GM19395 (cell line): ENCODE measurements at regions not wholly inside any gene's neighbourhood (a gene's known extent, or its start where the extent isn't known, plus 50 kb on each side); places are given as distances from the start of the nearest gene placed in this dataset.

Experiments used
- ATAC-seq: cut with Tn5 transposase; IDR thresholded peaks from one replicate; pipeline ENCODE4 v1.9.1; 2021; ENCODE audit warnings: mild to moderate bottlenecking, moderate library complexity; ENCODE audit not compliant: unreplicated experiment

DNA sequence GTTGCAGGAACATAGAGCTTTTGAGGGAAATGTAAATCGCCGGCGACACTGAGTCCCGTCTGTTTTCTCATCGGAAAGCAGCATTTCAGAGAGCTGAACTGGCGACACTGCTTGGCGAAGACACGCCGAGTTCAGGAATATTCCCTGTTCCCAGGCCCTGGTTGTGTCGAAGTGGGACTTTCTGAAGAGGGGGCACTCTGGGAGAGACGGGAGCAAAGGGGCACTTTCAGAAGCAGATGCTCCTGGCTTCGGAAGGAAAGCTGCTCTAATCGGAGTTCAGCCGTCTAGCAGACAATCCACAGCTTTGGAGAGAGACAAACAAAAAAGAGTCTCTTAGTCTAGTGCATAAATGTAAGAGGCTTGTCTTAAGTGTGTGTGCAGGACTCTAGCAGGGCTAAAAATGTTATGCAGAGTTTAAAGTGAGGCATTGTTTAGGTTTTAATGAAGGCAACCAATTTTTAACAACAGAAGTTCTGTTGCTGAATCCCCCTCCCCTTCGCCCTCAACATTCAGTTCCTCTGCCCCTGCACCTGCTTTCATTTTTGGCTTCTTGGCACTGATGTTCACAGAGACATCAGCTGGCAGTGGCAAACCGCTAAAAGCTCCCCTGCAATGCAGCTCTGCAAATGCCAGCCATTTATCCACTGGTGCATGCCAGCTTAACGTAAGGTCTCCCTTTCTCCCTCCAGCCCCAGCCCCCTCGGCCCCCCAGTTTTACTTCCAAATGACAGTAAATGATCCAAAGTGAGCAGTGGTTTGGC is 289.5 kb upstream of the MPDZ start:
- no peak for ATAC-seq

DNA sequence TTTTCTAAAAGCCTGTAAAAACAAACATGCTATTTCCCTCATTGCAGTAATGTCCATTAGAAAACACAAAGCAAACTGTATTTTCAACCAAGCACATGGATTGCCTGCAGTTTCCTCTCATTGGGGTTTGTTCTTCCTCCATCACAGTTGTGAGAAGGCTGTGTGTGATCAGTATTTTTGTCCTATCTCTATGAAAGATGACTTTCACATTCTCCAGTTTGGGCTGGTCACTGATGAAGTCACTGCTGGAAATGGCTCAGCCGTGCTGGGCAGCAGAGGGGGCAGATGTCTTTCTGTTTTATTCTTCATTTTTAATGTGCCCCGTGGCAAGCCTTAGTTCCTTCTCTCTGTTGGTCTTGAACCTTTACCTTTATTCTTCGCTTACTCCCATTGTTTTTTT is 288.9 kb upstream of the MPDZ start:
- no peak for ATAC-seq

DNA sequence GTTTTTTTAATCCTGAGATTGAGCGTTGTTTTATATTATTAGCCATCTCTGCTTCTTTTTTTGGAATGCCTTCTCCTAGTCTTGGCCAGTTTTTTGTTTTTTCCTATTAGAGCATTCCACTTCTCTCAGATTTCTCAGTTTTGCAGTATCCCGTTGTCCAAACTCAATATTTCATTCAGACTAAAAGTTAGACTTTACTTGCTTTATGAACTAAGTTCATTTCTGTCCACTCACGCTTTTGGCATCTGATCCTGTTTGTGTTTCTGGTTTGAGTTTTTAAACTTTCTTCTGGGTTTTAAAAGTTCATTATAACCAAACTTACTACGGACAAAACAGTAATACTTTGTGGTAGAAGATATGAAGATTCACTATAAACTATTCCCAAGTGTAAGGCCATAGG is 288.3 kb upstream of the MPDZ start:
- no peak for ATAC-seq

DNA sequence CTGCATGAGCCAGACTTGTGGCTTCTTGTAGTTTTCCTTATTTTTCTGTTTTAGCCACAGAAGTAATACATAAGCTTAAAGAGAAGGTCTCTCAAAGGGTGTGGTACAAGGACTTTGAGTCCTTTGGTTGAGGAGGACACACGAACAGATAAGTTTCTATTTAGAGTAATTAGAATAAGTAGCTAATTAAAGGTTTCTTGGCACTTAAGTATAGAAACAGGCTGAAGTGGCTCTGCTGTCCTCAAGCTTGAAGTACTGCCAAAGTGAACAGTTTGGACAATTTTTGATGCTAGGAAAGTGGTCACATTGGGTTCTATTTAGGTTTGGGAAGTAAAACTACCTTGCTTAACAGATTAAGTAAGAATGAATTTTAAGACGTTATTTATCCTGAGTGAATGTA is 278.3 kb upstream of the MPDZ start:
- no peak for ATAC-seq

DNA sequence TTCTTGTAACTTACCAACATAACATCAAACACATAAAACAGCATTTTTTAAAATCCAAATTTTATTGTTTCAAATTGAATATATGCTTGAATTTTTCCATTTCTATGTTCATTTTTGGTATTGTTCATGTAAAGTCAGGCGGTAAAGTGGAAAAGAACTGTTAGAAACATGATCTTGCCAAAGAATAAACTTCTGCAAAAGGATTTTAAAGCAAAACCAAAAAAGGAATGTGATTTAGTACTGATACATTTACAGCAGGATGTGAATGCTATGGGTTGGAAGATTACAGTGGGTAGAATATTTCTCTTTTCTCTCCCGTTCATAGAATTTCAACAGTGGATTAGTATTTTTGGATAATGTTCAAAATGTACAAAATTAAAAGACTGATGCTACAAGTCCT is 277.2 kb upstream of the MPDZ start:
- ATAC-seq, result no peak

DNA sequence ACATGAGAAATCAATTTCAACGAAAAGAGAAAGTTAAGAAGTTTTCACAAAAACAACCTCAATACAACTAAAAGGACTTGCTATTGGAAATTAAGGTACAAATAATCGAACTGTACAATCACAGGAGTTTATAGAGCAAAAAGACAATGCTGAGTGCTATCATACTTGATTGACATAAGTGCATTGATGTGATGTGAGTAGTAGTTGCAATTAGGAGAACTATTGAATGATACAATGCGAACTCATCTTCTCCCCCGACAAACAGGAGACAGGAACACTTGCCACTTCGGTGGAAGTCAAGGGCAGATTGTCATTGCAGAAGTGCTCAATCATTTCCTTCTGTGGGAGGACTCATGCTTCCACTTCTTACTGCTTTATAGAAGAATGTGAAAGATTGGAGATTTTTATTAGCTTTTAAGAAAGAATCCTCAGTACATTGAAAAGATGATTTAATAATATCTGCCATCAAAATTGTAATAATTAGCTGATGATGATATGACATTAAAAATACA is 276.6 kb upstream of the MPDZ start:
- no peak for ATAC-seq

DNA sequence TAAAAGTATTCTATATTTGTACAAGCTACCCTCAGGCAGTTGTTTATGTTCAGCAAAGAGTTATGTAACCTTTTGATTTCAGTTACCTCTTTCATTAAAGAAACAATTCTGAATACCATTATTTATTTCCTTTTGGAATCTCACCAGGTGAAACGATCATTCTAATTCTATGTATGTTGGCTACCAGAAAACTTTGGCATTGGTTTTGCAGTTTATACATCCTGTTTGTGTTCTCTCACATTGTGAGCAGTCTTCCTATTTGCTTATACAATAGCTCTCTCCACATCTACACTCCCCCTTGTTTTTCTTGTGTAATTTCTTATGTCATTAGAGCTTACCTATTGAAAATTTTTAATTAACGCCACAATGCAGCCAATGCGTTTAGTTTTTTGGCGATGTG is 276.0 kb upstream of the MPDZ start:
- ATAC-seq, result no peak

- no peak for ATAC-seq
Measured at GRCh38 chr9:13554626-13555025, 275.1 kb upstream of the MPDZ start.

GRCh38 chr9:13552606-13553215 is 273.2 kb upstream of the MPDZ start:
- ATAC-seq, result no peak

DNA sequence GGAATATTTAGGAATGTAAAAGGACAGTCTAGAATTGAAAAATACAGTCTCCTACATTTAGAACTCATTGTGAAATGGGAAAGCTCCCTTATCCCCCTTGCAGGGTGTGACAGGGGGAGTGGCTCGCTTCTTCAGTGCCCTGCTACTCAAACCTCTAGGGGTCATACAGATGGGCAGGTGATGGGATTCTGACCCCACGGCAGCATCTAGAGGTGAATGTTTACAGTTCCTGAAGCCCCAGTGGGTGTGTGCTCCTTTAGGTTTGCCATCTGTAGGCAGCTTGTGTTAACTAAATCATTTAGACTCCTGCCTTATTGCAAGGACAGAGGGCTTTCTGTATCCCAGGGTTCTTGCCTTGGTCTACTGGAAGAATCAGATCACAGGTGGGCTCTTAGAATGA is 271.0 kb upstream of the MPDZ start:
- ATAC-seq, result no peak

DNA sequence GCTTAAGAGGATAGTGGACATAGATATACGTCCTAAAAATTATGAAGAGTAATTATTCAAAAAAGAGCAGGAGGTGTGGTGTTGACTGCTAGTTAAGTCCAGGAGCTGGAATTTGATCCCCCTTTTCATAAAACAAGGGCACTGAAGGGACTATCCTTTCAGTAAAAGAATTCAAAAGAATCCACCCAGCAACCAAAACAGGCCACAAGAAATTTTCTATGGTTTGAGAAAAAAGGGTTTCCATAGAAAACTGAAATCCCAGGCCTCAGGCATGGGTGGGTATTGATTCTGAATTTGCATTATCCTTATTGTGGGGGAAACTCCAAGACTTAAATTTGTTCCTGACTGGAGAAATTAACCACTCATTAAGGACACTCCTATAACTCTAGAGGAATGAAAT is 269.0 kb upstream of the MPDZ start:
- ATAC-seq, result no peak

DNA sequence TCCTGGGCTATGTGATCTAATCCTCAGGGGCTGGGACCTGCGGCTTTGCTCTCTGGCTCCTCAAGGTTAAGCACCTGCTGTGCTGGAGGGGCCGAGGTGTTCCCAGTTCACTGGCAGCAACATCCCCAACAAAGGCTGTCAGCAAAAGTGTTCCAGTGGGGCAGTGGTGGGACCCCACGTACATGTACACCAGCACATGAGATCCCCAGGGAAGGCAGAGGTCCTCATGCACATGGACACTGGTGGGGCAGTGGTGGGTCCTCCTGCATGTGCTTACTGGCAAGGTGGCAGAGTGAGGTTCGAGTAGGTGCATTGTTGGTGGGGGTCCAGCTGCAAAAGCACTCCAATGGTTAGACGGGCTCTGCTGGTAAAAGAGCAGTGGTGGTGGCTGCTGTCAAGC is 255.6 kb upstream of the MPDZ start:
- no peak for ATAC-seq

GRCh38 chr9:13534006-13534405 is 254.5 kb upstream of the MPDZ start:
- no peak for ATAC-seq

DNA sequence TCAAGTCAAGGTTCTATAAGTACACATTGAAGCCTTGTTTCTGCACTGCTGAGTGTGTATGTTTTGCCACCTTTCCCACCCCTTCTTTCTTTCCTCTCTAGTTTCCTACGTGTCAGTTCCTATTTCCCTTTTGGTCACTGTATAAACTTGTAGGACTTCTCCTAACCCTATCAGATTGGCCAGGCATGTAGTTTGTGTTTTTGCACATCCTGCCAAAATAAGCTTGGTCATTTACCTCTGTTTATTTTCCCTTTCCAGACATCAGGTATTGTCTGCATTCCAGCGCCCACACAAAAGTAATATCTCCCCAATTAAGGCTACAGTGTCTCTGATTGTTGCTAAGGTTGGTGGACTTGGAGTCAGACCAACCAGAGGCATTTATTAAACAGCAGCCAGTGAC is 252.9 kb upstream of the MPDZ start:
- no peak for ATAC-seq

GRCh38 chr9:13529321-13530104 is 250.0 kb upstream of the MPDZ start:
- ATAC-seq, result no peak

GRCh38 chr9:13524245-13524644 is 244.8 kb upstream of the MPDZ start:
- ATAC-seq, result no peak

- ATAC-seq, result no peak
Measured at GRCh38 chr9:13520069-13520468, 240.6 kb upstream of the MPDZ start.

DNA sequence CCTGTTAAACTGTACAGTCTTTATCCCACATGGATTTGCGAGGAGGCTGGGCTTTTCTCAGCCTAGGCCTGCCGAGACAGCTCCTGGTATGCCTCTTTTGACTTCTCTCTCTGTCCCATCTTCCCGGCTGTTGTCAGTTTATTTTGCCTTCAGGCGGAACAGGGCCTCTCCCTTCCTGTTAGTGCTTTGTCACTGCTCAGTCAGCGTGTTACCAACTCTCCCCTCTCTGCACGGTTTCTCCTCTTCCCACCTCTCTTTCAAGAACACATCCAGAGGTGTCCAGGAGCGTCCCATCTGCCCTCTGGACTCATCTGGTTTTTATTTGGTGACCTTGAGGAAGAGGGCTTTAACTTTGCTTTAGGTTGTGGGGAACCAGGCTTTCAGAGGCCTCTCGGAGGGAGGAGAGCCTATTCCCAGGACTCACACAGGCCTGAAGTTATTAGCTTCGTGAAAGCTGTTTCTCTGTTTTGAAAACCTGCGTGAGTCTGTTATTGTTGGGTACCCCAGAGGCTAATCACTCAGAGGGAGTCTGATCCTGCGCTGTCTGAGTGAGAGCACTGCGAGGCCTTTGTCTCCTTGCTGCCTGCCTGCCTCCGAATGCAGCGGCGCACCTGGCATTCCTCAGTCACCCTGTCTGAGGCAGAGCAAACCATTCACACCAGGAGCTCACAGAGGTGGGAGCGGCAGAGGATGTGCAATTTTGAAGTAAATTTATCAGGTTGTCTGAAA is 234.4 kb upstream of the MPDZ start:
- no peak for ATAC-seq

DNA sequence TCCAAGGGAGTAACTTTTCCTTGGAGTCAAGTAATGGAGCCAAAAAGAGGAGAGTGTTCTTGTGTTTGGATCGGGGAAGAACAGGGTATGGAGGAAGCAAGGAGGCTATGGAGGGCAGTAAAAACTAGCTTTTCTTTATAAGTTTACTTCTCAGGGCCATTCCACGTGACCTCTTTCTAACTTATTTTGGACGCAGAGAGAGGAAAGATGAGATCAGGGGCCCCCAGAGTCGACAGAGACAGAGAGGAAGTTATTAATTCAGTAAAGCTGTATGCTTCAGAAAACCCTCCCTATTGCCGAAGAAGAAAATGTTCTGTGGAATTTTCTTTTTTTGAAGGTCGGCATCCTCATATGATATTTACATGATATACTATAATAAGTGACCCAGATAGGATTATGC is 233.8 kb upstream of the MPDZ start:
- ATAC-seq, result no peak

DNA sequence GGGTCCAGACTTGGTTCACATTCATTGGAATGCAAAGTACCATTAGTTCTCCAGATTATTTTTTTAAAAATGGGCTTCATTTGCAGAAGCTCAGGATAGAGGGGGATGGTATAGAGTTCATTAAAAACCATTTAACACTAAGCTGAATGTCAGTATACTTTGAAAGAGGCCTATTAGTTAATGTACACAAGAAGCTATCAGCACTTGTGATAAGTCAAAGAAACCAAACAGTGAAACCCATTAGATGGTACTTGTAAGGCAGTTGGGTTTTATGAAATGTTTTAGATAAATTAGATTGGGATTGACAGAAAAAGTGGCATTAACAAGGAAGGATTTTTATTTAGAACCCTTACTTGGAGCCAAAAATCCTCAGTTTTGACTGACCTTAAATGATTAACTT is 229.2 kb upstream of the MPDZ start:
- ATAC-seq, result no peak

DNA sequence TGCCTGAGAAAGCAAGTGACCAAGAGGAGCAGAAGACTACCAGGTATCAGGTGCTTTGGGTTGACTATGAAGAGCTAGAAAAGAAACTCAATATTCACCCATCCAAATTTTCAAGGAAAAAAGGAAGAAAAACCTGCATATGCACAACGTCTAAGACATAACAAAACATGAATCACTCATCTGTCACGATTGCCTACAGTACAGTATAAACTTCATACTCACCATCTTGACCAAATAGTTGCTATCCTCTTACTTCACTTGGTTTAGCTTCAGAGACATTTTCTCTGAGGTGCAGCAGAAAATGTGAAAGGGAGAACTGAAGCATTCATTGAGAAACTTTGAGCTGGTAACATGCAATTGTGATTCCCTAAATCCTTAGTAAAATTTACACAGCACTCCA is 228.6 kb upstream of the MPDZ start:
- ATAC-seq, result no peak
